Panc1 (cell line): ENCODE measurements at regions not wholly inside any gene's neighbourhood (a gene's known extent, or its start where the extent isn't known, plus 50 kb on each side); places are given as distances from the start of the nearest gene placed in this dataset.
"Not testable (repeated sequence)": the region's sequence is repeated elsewhere in the genome, so short reads cannot be mapped to it uniquely, and the experiment has no call there.

Source experiments
- ATAC-seq: fragments of 200-7000 bp; cut with Tn5 transposase; 2 replicates; pipeline ENCODE4 v1.9.1; 2020; ENCODE audit warnings: mild to moderate bottlenecking, moderate library complexity
- BruUV-seq: library from RNA; stranded (reverse); fragments of 400-500 nt; replicated peaks from 2 replicates; lab custom pipeline; 2021; lab: Mats Ljungman, UMichigan
- CTCF ChIA-PET: fragments of 300-600 bp; sonication (Branson Sonifier 250); formaldehyde crosslinking; loops from one replicate; lab custom pipeline; 2022; ENCODE audit warnings: antibody characterized with exemption; lab: Charles Lee
- POLR2A ChIA-PET: fragments of 300-600 bp; sonication (Branson Sonifier 250); formaldehyde crosslinking; loops from one replicate; lab custom pipeline; 2022; ENCODE audit warnings: antibody characterized with exemption; lab: Charles Lee
- DNase-seq: peaks from one replicate; pipeline ENCODE4 v3.0.0-alpha.2; 2010; ENCODE audit warnings: low read depth, low spot score
- H3K27ac ChIP-seq: 2 replicates; pipeline ENCODE4 v1.5.1; 2011; ENCODE audit warnings: mild to moderate bottlenecking, low read length, inconsistent platforms
- H3K27me3 ChIP-seq: fragments of 200-500 bp; sonication (Bioruptor generic); 2 replicates; pipeline ENCODE4 v1.6.0; 2014; ENCODE audit warnings: low read length, inconsistent platforms; ENCODE audit not compliant: control insufficient read depth, insufficient read depth
- H3K36me3 ChIP-seq: fragments of 200-500 bp; sonication (Bioruptor generic); 2 replicates; pipeline ENCODE4 v1.5.1; 2014; ENCODE audit warnings: inconsistent platforms, mild to moderate bottlenecking, low read length, moderate library complexity; ENCODE audit not compliant: control insufficient read depth, insufficient read depth
- H3K4me1 ChIP-seq: 2 replicates; pipeline ENCODE4 v1.5.1; 2011; ENCODE audit warnings: inconsistent platforms, mild to moderate bottlenecking, low read length, moderate library complexity; ENCODE audit not compliant: control insufficient read depth, insufficient read depth
- H3K4me3 ChIP-seq, 2 experiments: 2 replicates each; pipeline ENCODE4 v1.5.1; 2011 to 2012; ENCODE audit warnings: low read depth in 2 of 2, low read length in 2 of 2, mild to moderate bottlenecking in 2 of 2, inconsistent platforms in 1 of 2, moderate library complexity in 1 of 2
- H3K9me3 ChIP-seq: fragments of 200-500 bp; sonication (Bioruptor generic); 2 replicates; pipeline ENCODE4 v1.5.1; 2014; ENCODE audit warnings: low read depth, mild to moderate bottlenecking, inconsistent platforms, low read length, moderate library complexity; ENCODE audit not compliant: control insufficient read depth, insufficient read depth
- CTCF ChIP-seq: fragments of 450-650 bp; IDR thresholded peaks from 2 replicates; pipeline ENCODE4 v1.5.1; 2017; ENCODE audit warnings: mild to moderate bottlenecking
- POLR2AphosphoS5 ChIP-seq: IDR thresholded peaks from 2 replicates; pipeline ENCODE4 v1.6.1; 2012; ENCODE audit warnings: mild to moderate bottlenecking, low read depth, low read length, moderate library complexity
- SIN3A ChIP-seq: IDR thresholded peaks from 2 replicates; pipeline ENCODE4 v1.6.1; 2012; ENCODE audit warnings: low read depth, mild to moderate bottlenecking, low read length, moderate library complexity, borderline replicate concordance; ENCODE audit not compliant: insufficient read depth
- TCF7L2 ChIP-seq: IDR thresholded peaks from 2 replicates; pipeline ENCODE4 v1.6.1; 2011; ENCODE audit warnings: mild to moderate bottlenecking, low read depth, low read length, inconsistent platforms
- in situ Hi-C: cut with HindIII; loops from 2 replicates; pipeline ENCODE4 v1.10.0; 2016; ENCODE audit warnings: low sequenced_read_pairs, low pct_unique_long_range_greater_than_20kb
- intact Hi-C: fragments of 100-400 bp; cut with micrococcal nuclease; formaldehyde crosslinking; loops from one replicate; pipeline ENCODE4 v1.10.0; 2022; ENCODE audit not compliant: unreplicated experiment
- TF ChIP-seq, protein P1 (sequence below), 2 experiments: IDR thresholded peaks; 2 replicates each; pipeline ENCODE4 v1.6.1; 2011 to 2012; ENCODE audit warnings: low read depth in 2 of 2, control low read depth in 1 of 2, low read length in 1 of 2, mild to moderate bottlenecking in 1 of 2, moderate library complexity in 1 of 2; ENCODE audit not compliant: insufficient read depth in 1 of 2

DNA sequence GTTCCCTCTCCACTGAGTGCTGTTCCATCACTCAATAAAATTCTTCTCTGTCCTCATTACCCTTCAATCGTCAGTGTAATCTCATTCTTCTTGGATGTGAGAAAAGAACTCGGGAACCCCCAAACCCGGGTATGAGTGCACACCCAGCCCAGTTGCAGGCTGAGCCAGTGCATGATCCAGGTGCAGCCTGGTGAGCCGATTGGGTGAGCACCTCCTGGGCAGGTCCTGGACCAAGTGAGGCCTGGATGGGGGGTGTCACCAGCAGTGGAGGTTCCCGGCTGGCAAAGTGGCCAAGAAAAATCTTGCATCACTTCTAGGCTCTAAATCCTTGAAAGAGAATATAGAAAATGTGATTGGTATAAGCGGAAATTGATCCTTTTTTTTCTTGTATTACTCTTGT lies 878.8 kb upstream of the KLHL1 start:
- Histone ChIP-seq H3K36me3 (no peaks in the 10 kb centered on the region), H3K27ac (no peak overlapping the region), H3K9me3 (no peaks in the 10 kb centered on the region), H3K27me3 (no peaks in the 10 kb centered on the region), H3K4me3 (no peak overlapping the region), H3K4me1 (no peaks in the 10 kb centered on the region)
- BruUV-seq = no TSS peak
- TF ChIP-seq TCF7L2 = no peak
- TF ChIP-seq CTCF = no peak
- no peak for TF ChIP-seq POLR2AphosphoS5
- no peak for TF ChIP-seq SIN3A
- TF ChIP-seq, protein P1, sequence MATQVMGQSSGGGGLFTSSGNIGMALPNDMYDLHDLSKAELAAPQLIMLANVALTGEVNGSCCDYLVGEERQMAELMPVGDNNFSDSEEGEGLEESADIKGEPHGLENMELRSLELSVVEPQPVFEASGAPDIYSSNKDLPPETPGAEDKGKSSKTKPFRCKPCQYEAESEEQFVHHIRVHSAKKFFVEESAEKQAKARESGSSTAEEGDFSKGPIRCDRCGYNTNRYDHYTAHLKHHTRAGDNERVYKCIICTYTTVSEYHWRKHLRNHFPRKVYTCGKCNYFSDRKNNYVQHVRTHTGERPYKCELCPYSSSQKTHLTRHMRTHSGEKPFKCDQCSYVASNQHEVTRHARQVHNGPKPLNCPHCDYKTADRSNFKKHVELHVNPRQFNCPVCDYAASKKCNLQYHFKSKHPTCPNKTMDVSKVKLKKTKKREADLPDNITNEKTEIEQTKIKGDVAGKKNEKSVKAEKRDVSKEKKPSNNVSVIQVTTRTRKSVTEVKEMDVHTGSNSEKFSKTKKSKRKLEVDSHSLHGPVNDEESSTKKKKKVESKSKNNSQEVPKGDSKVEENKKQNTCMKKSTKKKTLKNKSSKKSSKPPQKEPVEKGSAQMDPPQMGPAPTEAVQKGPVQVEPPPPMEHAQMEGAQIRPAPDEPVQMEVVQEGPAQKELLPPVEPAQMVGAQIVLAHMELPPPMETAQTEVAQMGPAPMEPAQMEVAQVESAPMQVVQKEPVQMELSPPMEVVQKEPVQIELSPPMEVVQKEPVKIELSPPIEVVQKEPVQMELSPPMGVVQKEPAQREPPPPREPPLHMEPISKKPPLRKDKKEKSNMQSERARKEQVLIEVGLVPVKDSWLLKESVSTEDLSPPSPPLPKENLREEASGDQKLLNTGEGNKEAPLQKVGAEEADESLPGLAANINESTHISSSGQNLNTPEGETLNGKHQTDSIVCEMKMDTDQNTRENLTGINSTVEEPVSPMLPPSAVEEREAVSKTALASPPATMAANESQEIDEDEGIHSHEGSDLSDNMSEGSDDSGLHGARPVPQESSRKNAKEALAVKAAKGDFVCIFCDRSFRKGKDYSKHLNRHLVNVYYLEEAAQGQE (IDR thresholded peaks at IDR 0.05; ENCODE audit: insufficient read depth in 1 of 2, low read depth in 2 of 2, low read length in 1 of 2) = no peak
- DNase-seq = no peak
- ChIA-PET CTCF (no interaction called here), POLR2A (no interaction called here)
- ATAC-seq = no peak
- intact Hi-C loops = no loop called here
- in situ Hi-C loops = no loop called here

DNA sequence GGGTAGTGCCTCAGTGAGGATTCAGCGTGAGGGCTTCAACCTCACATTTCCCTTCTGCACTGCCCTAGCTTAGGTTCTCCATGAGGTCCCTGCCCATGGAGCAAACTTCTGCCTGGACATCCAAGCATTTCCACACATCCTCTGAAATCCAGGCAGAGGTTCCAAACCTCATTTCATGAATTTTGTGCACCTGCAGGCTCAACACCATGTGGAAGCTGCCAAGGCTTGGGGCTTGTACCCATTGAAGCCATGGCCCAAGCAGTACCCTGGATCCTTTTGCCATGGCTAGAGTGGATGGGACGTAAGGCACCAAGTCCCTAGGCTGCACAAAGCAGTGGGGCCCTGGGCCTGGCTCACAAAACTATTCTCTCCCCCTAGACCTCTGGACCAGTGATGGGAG lies 877.1 kb upstream of the KLHL1 start:
- no peak overlapping the region for H3K27ac ChIP-seq
- TF ChIP-seq, protein P1 (IDR thresholded peaks at IDR 0.05; ENCODE audit: insufficient read depth in 1 of 2, low read depth in 2 of 2, low read length in 1 of 2) = no peak
- TF ChIP-seq CTCF (no peak), SIN3A (no peak), POLR2AphosphoS5 (no peak), TCF7L2 (no peak)
- in situ Hi-C loops = no loop called here
- DNase-seq (no peak), ATAC-seq (no peak)
- no peaks in the 10 kb centered on the region for H3K4me1 ChIP-seq
- no peaks in the 10 kb centered on the region for H3K27me3 ChIP-seq
- no peaks in the 10 kb centered on the region for H3K36me3 ChIP-seq
- POLR2A ChIA-PET = no interaction called here
- intact Hi-C loops = no loop called here
- BruUV-seq = no TSS peak
- no peaks in the 10 kb centered on the region for H3K9me3 ChIP-seq
- CTCF ChIA-PET = no interaction called here
- no peak overlapping the region for H3K4me3 ChIP-seq

- H3K27ac ChIP-seq, H3K4me3 ChIP-seq, H3K36me3 ChIP-seq, BruUV-seq, ATAC-seq, H3K27me3 ChIP-seq, CTCF ChIA-PET, H3K4me1 ChIP-seq, POLR2A ChIA-PET, in situ Hi-C loops, intact Hi-C loops, DNase-seq, H3K9me3 ChIP-seq: not testable (repeated sequence)
Measured at GRCh38 chr13:70981219-70981618, 873.0 kb upstream of the KLHL1 start.
